Inflammatory macrophage treated with lipopolysaccharide for 1 hour (primary cell): ENCODE measurements at regions not wholly inside any gene's neighbourhood (a gene's known extent, or its start where the extent isn't known, plus 50 kb on each side); places are given as distances from the start of the nearest gene placed in this dataset.

Experiments
- DNase-seq, 2 donors: peaks; one replicate each; pipeline ENCODE4 v3.0.0-alpha.2; 2020 to 2022

DNA sequence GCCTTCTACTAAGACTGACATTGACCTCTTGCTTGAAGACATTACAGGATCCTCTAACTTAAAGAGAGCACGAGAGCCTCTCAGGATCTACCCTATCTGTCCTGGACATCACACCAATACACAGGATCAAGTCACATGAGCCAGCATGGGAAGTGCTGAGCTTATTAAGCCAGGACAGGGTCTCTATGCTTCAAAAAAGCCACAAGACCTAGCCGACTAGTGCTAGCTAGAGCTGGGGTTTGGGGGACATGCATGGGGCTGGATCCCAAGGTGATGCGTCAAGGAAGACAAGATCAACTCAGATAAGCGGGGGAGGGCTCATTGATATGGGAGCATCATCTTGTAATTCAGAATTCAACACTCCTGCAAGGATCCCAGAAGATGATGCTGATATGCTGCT, 167.2 kb upstream of the TAB2 start:
- no peak for DNase-seq

- peak; percentile 25 to 36 for DNase-seq
Observed at GRCh38 chr6:149150801-149151398, 166.6 kb upstream of the TAB2 start.

- DNase-seq, result no peak
Observed at GRCh38 chr6:149152521-149152920, 165.0 kb upstream of the TAB2 start.

DNA sequence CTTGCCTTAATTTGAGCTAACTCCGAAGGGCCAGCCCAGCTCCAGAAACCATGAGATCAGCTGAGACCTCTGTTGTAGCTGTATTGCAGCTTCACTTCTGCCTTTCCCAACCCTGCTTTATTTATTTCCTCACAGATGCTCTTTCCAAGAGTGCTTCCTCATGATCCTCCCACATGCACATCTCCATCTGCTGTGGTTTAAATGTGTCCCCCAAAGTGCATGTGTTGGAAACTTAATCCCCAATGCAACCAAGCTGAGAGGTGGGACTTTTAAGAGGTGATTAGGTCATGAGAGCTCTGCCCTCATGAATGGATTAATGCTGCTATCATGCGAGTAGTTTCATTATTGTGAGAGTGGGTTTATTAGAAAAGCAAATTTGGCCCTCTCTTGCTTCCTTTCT, 164.4 kb upstream of the TAB2 start:
- DNase-seq, result peak; percentile 68 to 85

- peak; percentile 18 to 38 for DNase-seq
Observed at GRCh38 chr6:149153693-149154092, 163.8 kb upstream of the TAB2 start.

- peak; percentile 43 to 66 for DNase-seq
Observed at GRCh38 chr6:149154261-149154821, 163.2 kb upstream of the TAB2 start.

DNA sequence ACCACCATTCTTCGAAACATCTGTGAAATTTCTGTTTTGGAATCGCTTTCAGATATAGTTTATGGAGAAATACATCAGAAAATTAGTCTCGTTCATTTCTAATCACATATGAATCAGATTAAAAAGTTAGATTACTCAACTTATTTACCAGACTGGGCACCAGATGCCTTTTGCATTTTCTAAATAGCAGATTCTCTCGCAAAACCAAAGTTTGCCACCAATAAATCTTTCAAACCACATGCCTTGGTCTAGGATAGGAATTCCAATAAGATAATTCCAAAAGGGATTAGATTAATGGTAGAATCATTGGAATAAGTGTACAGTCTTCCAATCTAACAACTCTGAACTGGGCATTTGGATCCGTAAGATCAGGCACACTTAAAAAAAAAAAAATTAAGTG, 160.4 kb upstream of the TAB2 start:
- DNase-seq, result no peak

DNA sequence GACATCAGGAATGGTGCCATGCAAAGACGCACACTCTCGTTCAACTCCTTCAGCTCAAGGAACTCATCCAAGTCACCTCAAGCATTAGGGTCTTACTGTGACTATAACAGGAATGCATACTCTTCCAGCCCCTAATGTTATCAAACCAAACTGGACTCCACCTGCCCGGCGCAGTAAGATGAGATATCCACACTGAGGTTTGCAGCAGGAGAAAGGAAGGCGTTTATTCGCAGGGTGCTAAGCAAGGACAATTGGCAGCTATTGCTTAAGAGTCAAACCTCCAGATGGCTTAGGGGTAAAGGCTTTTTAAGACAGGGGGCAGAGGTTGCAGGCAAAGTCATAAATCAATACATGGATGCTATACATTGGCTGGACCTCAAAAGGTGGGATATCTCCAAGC, 159.4 kb upstream of the TAB2 start:
- no peak for DNase-seq

GRCh38 chr6:149160943-149161342, 156.6 kb upstream of the TAB2 start:
- DNase-seq, result no peak

DNA sequence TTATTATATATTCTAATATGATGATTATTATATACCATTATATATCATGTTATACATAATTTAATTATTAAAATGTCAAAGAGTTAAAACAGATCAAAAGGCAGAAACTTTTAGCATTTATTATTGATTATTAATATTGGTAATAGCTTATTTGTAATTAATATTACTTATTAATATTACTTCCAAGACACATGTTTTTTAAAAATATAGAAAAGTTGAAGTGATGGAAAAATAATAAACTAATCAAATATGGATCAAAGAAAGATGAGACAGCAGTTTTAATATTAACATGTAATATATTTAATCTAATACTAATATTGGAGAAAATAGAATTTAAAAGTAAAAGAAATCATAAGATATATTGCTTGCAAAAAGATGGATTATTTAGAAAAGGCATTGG, 154.6 kb upstream of the TAB2 start:
- no peak for DNase-seq

GRCh38 chr6:149164199-149164750, 153.2 kb upstream of the TAB2 start:
- DNase-seq, result no peak

- no peak for DNase-seq
Observed at GRCh38 chr6:149166336-149166735, 151.2 kb upstream of the TAB2 start.

- no peak for DNase-seq
Observed at GRCh38 chr6:149166747-149167146, 150.8 kb upstream of the TAB2 start.

GRCh38 chr6:149168968-149169367, 148.5 kb upstream of the TAB2 start:
- DNase-seq, result no peak

DNA sequence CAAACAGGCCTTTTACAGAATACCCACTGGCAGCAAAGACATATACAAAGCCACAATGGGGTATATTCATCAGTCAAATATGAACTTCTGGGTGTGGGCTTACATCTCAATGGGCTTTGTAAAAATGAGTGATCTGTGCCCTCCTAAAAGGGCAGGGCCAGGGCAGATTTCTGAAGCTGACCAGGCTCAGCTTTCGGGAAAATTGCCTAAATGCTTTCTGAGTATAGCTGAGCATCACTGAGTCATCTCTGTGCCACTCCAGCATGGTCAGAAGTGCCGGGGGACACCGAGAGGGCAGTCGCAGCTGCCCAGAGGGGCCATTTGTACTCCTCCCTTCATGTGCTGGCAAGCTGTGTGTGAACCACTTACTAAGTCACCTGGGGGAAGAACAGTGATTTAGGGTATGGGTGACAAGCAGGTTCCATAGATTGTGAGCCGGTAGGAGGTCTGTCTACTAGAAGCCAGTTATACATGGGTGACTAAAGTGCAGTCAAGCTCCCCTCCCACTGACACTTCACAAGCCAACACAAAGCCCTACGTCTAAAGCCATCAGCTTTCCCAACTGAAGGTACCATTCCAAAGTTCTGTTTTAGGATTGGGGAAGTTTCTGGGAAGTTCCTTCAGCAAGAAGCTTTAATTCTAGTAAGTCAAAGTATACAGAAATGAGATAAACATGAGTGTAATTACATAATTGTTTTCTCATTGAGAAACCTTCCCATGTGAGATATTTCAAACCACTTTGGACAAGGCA, 147.6 kb upstream of the TAB2 start:
- peak; percentile 68 to 89 for DNase-seq

- peak; percentile 55 to 88 for DNase-seq
Observed at GRCh38 chr6:149170564-149171452, 146.7 kb upstream of the TAB2 start.

DNA sequence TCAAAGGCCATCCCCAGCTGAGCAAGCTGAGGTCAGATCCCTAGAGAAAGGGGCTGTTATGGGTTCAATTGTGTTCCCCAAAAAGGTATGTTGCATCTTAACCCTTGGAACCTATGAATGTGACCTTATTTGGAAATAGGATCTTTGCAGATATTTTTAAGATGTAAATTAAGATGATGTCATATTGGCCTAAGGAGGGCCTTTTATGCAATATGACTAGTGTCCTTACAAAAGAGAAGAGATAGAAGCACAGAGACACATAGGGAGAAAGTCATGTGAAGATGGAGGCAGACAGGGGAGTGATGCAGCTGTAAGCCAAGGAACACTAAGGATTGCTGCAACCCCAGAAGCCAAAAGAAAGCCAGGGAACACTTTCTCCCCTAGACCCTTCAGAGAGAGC, 144.3 kb upstream of the TAB2 start:
- peak in 1 of 2 donors; percentile 48 for DNase-seq

DNA sequence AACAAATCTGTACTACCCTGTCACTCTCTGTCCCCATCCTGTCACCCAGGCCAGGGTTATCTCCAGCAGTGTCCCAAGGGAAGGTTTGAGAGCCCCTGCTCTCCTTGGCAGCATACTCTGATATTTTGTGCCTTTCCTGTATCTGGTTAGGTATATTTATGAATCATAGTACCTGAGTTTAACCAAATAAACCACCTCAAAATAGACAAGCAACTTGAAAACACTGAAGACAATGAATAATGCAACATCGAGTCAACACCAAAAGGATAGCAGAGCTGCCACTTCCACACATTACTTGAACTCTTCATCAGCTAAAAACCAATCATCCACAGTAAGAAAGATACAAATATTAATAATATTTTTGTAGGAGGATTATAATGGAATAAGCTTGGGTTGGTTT, 142.6 kb upstream of the TAB2 start:
- no peak for DNase-seq

- DNase-seq, result no peak
Observed at GRCh38 chr6:149176971-149177667, 140.4 kb upstream of the TAB2 start.

- DNase-seq, result no peak
Observed at GRCh38 chr6:149179431-149179830, 138.1 kb upstream of the TAB2 start.

GRCh38 chr6:149181304-149181703, 136.2 kb upstream of the TAB2 start:
- no peak for DNase-seq

DNA sequence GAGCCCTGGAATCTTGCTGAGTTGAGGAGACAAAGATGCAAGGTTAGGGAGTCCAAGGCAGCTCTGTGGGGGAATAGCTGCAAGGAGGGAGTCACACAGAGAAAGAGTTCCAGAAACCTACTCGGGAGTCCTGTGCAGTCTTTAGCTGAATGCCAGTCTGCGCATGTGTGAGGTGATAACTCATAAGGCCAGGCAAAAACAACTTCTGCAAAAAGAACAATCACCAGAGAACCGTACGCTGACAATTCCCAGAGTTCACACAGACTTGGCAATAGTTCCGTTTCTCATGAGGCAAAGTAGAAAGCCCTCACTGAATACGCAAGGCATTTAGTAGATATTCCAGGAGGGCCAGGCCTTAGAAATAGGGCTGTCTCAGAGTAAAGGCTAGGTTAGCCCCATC, 135.2 kb upstream of the TAB2 start:
- DNase-seq, result peak; percentile 68 to 70
